ENCODE measurements at regions not wholly inside any gene's neighbourhood (a gene's known extent, or its start where the extent isn't known, plus 50 kb on each side); places are given as distances from the start of the nearest gene placed in this dataset.

GRCh38 chr2:147538088-147538487 lies 306.7 kb upstream of the ACVR2A start:
- TF ChIP-seq ZNF837 (tag by site-specific recombination; IDR thresholded peaks at IDR 0.05), result no peak
- no peak for TF ChIP-seq ZNF266 (tag by site-specific recombination; IDR thresholded peaks at IDR 0.05; ENCODE audit: low read depth)
- TF ChIP-seq ZBTB1 (tag by site-specific recombination; IDR thresholded peaks at IDR 0.05), result no peak
- no peak for TF ChIP-seq CTCF (tag by site-specific recombination; IDR thresholded peaks at IDR 0.05)
- TF ChIP-seq, protein P1, sequence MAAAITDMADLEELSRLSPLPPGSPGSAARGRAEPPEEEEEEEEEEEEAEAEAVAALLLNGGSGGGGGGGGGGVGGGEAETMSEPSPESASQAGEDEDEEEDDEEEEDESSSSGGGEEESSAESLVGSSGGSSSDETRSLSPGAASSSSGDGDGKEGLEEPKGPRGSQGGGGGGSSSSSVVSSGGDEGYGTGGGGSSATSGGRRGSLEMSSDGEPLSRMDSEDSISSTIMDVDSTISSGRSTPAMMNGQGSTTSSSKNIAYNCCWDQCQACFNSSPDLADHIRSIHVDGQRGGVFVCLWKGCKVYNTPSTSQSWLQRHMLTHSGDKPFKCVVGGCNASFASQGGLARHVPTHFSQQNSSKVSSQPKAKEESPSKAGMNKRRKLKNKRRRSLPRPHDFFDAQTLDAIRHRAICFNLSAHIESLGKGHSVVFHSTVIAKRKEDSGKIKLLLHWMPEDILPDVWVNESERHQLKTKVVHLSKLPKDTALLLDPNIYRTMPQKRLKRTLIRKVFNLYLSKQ (tag by site-specific recombination; IDR thresholded peaks at IDR 0.05; ENCODE audit: borderline replicate concordance), result no peak
- no peak for TF ChIP-seq ZNF626 (tag by site-specific recombination; IDR thresholded peaks at IDR 0.05)
- TF ChIP-seq ZNF843 (tag by site-specific recombination; IDR thresholded peaks at IDR 0.05), result no peak
- TF ChIP-seq ZNF404 (tag by site-specific recombination; IDR thresholded peaks at IDR 0.05), result no peak
- no peak for TF ChIP-seq ZNF302 (tag by site-specific recombination; IDR thresholded peaks at IDR 0.05; ENCODE audit: low read depth)
- TF ChIP-seq ZXDB (tag by site-specific recombination; IDR thresholded peaks at IDR 0.05), result no peak
- no peak for TF ChIP-seq YY1 (tag by site-specific recombination; IDR thresholded peaks at IDR 0.05)
- no peak for TF ChIP-seq ZEB2 (tag by site-specific recombination; IDR thresholded peaks at IDR 0.05)

Measured in HEK293 (cell line).